GM12878 (cell line): ENCODE measurements at regions not wholly inside any gene's neighbourhood (a gene's known extent, or its start where the extent isn't known, plus 50 kb on each side); places are given as distances from the start of the nearest gene placed in this dataset.

Source experiments
- ATAC-seq: fragments of 200-7000 bp; cut with Tn5 transposase; 3 replicates; pipeline ENCODE4 v1.9.1; 2020; ENCODE audit warnings: mild to moderate bottlenecking, moderate library complexity
- BruUV-seq: library from RNA; stranded (reverse); fragments of 400-500 nt; replicated peaks from 2 replicates; lab custom pipeline; 2021; lab: Mats Ljungman, UMichigan
- CTCF ChIA-PET: fragments of 300-600 bp; sonication (Branson Sonifier 250); formaldehyde crosslinking; extraction: SDS; loops from one replicate; lab custom pipeline; 2021; ENCODE audit warnings: inconsistent platforms; lab: Yijun Ruan, JAX
- POLR2A ChIA-PET: fragments of 350-600 bp; formaldehyde crosslinking; extraction: SDS; loops from one replicate; lab custom pipeline; 2021; ENCODE audit warnings: inconsistent platforms; lab: Charles Lee
- RAD21 ChIA-PET: fragments of 300-600 bp; sonication (Branson Sonifier 250); formaldehyde crosslinking; loops from one replicate; lab custom pipeline; 2023; ENCODE audit warnings: antibody characterized with exemption; ENCODE audit not compliant: unreplicated experiment; lab: Charles Lee
- SMC1A ChIA-PET: fragments of 300-600 bp; sonication (Branson Sonifier 250); formaldehyde crosslinking; loops from one replicate; lab custom pipeline; 2023; ENCODE audit not compliant: unreplicated experiment, uncharacterized antibody; lab: Charles Lee
- DNase-seq: peaks from one replicate; pipeline ENCODE4 v3.0.0-alpha.2; 2011; ENCODE audit warnings: low read depth, low spot score
- FAIRE-seq: peaks from 3 replicates; lab custom pipeline; 2011; peaks lifted over from hg19 to GRCh38; lab: Jason Lieb, UNC
- H2AFZ ChIP-seq: 2 replicates; pipeline ENCODE4 v1.6.0; 2011; ENCODE audit warnings: low read depth, low read length, control low read depth; ENCODE audit not compliant: control insufficient read depth
- H3K27ac ChIP-seq: 2 replicates; pipeline ENCODE4 v1.5.1; 2011; ENCODE audit warnings: control low read depth; ENCODE audit not compliant: control insufficient read depth, insufficient read depth
- H3K27me3 ChIP-seq, 2 experiments: replicated peaks in 1 of 2; 2 replicates each; pipeline versions ENCODE4 v1.6.0 to v1.6.1; 2011; ENCODE audit warnings: low read length in 1 of 2; ENCODE audit not compliant: control insufficient read depth in 2 of 2, insufficient read depth in 2 of 2
- H3K36me3 ChIP-seq, 2 experiments: 2 replicates each; pipeline ENCODE4 v1.5.1; 2011; ENCODE audit warnings: low read length in 1 of 2; ENCODE audit not compliant: control insufficient read depth in 2 of 2, insufficient read depth in 2 of 2
- H3K4me1 ChIP-seq: 2 replicates; pipeline ENCODE4 v1.6.1; 2011; ENCODE audit warnings: mild to moderate bottlenecking, low read length, moderate library complexity, mixed read lengths; ENCODE audit not compliant: control insufficient read depth, insufficient read depth
- H3K4me2 ChIP-seq: 2 replicates; pipeline ENCODE4 v1.6.0; 2011; ENCODE audit warnings: control low read depth; ENCODE audit not compliant: control insufficient read depth, insufficient read depth
- H3K4me3 ChIP-seq: fragments of 200-600 bp; sonication (generic); 2 replicates; pipeline ENCODE4 v1.5.1; 2016
- H3K79me2 ChIP-seq: 2 replicates; pipeline ENCODE4 v1.6.0; 2011; ENCODE audit warnings: low read length; ENCODE audit not compliant: control insufficient read depth, insufficient read depth
- H3K9ac ChIP-seq: 2 replicates; pipeline ENCODE4 v1.8.0; 2011; ENCODE audit warnings: low read length, control low read depth, mixed read lengths; ENCODE audit not compliant: control insufficient read depth, insufficient read depth
- H3K9me3 ChIP-seq: replicated peaks from 3 replicates; pipeline ENCODE4 v1.5.1; 2011; ENCODE audit warnings: mild to moderate bottlenecking, low read length; ENCODE audit not compliant: control insufficient read depth, insufficient read depth
- H4K20me1 ChIP-seq: 2 replicates; pipeline ENCODE4 v1.6.0; 2011; ENCODE audit not compliant: control insufficient read depth, insufficient read depth
- ATF7 ChIP-seq: fragments of 450-650 bp; IDR thresholded peaks from 2 replicates; pipeline ENCODE4 v1.6.1; 2016; ENCODE audit warnings: low read depth, mild to moderate bottlenecking
- BHLHE40 ChIP-seq, 2 experiments: fragments of 450-650 bp in 1 of 2; IDR thresholded peaks; 2 replicates each; pipeline ENCODE4 v1.6.1; 2011 to 2017; ENCODE audit warnings: low read depth in 2 of 2, borderline replicate concordance in 1 of 2, improper control_type of control experiment in 1 of 2, low read length in 1 of 2, mild to moderate bottlenecking in 1 of 2
- CREM ChIP-seq: IDR thresholded peaks from 2 replicates; pipeline ENCODE4 v1.6.1; 2014; ENCODE audit warnings: antibody characterized with exemption, low read depth
- EGR1 ChIP-seq, 2 experiments: IDR thresholded peaks; 1 replicate in 1 of 2; 2 replicates in 1 of 2; pipeline ENCODE4 v1.6.1; 2011 to 2012; ENCODE audit warnings: low read depth in 2 of 2, low read length in 2 of 2, borderline replicate concordance in 1 of 2, mild to moderate bottlenecking in 1 of 2, moderate library complexity in 1 of 2
- HDAC2 ChIP-seq: fragments of 200-600 bp; sonication (generic); IDR thresholded peaks from 2 replicates; pipeline ENCODE4 v1.6.1; 2017
- PAX5 ChIP-seq: IDR thresholded peaks from 2 replicates; pipeline ENCODE4 v1.6.1; 2011; ENCODE audit warnings: low read depth, low read length, borderline replicate concordance
- SMC3 ChIP-seq: IDR thresholded peaks from 2 replicates; pipeline ENCODE4 v1.6.1; 2011; ENCODE audit warnings: low read length, improper control_type of control experiment, borderline replicate concordance
- ZNF274 ChIP-seq: IDR thresholded peaks from one replicate; pipeline ENCODE4 v1.8.0; 2011; ENCODE audit not compliant: insufficient read length, insufficient read depth
- WGBS: methylation state at CpG from one replicate; pipeline ENCODE4 v1.1.6; 2016; ENCODE audit warnings: low lambda C conversion rate; ENCODE audit not compliant: insufficient replicate concordance, insufficient coverage; ENCODE audit errors: missing lambda C conversion rate; 5-methylcytosine and 5-hydroxymethylcytosine counted together
- in situ Hi-C: fragments of 300-500 bp; cut with MboI; formaldehyde crosslinking; loops from 9 replicates; pipeline ENCODE4 v1.14.3; 2018; ENCODE audit warnings: mixed read lengths
- intact Hi-C: fragments of 100-400 bp; cut with micrococcal nuclease; formaldehyde crosslinking; loops from one replicate; pipeline ENCODE4 v1.14.2; 2022; ENCODE audit not compliant: unreplicated experiment
- TF ChIP-seq, protein P1 (sequence below): IDR thresholded peaks from 2 replicates; pipeline ENCODE4 v1.6.1; 2011; ENCODE audit warnings: borderline replicate concordance, low read depth, mild to moderate bottlenecking, moderate library complexity, low read length; ENCODE audit not compliant: insufficient read depth, poor library complexity, severe bottlenecking

DNA sequence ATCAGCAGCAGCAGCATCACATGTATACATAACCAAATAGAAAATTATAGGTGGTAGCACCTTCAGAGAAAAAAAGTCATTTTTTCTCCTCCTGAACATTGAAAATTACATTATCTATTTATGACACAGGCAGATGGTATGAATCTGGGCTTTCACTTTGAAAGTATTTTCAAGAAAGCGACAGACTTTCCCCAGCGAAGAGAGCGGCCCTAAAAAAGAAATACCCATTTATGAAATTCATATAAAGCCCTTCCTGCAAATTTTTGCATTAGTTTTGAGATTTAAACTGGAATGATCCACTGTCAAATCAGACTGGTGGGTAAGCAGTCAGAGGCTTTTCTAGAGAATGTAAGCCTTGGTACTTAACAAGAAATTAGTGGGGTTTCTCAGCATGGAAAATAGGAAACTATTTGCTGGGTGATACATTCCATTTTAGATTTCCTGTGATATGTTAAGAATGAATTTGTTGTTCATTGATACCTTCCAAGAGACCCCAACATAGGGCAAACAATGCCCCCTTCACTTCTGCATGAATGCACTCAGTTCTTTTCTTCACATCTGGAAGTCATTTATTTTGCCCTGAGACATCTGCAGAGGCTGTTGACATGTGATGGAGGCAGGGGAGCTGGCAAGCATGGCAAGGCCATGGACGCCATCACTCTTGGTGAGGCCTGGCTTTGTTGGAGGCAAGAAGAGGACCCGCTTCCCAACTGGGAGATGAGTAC is 147.0 kb downstream of the LINC00237 start:
- H4K20me1 ChIP-seq, result no peaks in the 10 kb centered on the region
- H2AFZ ChIP-seq, result no peak overlapping the region
- ATAC-seq (no peak), FAIRE-seq (no peak), DNase-seq (no peak)
- H3K9ac ChIP-seq, result no peak overlapping the region
- no peaks in the 10 kb centered on the region for H3K79me2 ChIP-seq
- H3K36me3 ChIP-seq, result no peaks in the 10 kb centered on the region
- RAD21 ChIA-PET, result no interaction called here
- H3K27ac ChIP-seq, result no peak overlapping the region
- intact Hi-C loops (no loop called here), in situ Hi-C loops (no loop called here)
- H3K4me1 ChIP-seq, result no peaks in the 10 kb centered on the region
- WGBS, result 47% methylated on average over 5 of the region's 5 CpGs
- SMC1A ChIA-PET, result no interaction called here
- no peak overlapping the region for H3K4me2 ChIP-seq
- H3K4me3 ChIP-seq, result no peak overlapping the region
- POLR2A ChIA-PET, result no interaction called here
- no peaks in the 10 kb centered on the region for H3K9me3 ChIP-seq
- CTCF ChIA-PET, result no interaction called here
- TF ChIP-seq ATF7 (no peak), CREM (no peak), BHLHE40 (IDR thresholded peaks at IDR 0.05; ENCODE audit: borderline replicate concordance in 1 of 2, low read depth in 2 of 2, low read length in 1 of 2) (no peak), PAX5 (no peak), HDAC2 (no peak), ZNF274 (no peak), EGR1 (IDR thresholded peaks at IDR 0.05; ENCODE audit: borderline replicate concordance in 1 of 2, low read depth in 2 of 2, low read length in 2 of 2) (no peak), SMC3 (no peak)
- TF ChIP-seq, protein P1, sequence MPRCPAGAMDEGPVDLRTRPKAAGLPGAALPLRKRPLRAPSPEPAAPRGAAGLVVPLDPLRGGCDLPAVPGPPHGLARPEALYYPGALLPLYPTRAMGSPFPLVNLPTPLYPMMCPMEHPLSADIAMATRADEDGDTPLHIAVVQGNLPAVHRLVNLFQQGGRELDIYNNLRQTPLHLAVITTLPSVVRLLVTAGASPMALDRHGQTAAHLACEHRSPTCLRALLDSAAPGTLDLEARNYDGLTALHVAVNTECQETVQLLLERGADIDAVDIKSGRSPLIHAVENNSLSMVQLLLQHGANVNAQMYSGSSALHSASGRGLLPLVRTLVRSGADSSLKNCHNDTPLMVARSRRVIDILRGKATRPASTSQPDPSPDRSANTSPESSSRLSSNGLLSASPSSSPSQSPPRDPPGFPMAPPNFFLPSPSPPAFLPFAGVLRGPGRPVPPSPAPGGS, result no peak
- H3K27me3 ChIP-seq, result no peaks in the 10 kb centered on the region; a peak in 1 of 4 replicates
- no TSS peak for BruUV-seq
